GM21576 (cell line): ENCODE measurements at regions not wholly inside any gene's neighbourhood (a gene's known extent, or its start where the extent isn't known, plus 50 kb on each side); places are given as distances from the start of the nearest gene placed in this dataset.
"Not testable (repeated sequence)": the region's sequence is repeated elsewhere in the genome, so short reads cannot be mapped to it uniquely, and the experiment has no call there.

ENCODE experiments used
- ATAC-seq: cut with Tn5 transposase; IDR thresholded peaks from one replicate; pipeline ENCODE4 v1.9.1; 2021; ENCODE audit warnings: mild to moderate bottlenecking, moderate library complexity; ENCODE audit not compliant: unreplicated experiment

DNA sequence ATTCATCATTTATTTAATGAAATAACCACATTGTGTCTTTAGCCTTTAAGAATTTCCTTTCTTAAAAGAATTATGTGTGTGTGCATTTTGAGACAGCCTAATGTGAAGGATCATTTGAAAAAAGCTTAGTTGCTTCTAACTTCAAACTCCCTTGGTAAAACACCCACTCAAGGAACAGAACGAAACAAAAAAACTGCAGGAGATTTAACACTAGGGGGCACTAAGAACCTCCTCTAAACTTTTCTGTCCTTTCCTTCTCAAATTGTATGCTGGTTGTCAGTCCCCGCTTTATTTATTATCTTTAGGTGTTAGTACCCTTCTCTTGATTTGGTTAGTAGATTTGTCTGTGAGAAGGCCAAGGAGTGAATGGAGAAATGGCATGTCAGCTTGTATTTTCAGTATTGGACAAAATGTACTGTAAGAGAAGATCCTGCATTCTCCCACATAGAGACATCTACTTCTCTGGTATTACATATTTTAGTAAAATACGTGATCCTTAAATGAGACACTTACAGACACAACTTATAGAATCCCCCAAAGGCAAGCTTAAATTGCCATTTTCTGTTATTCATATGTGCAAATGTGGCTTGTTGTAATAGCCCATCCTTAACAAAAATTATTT is 229.7 kb downstream of the MRPS30 start:
- ATAC-seq, result peak; percentile 80

GRCh38 chr5:45042283-45042682 is 233.5 kb downstream of the MRPS30 start:
- no peak for ATAC-seq

DNA sequence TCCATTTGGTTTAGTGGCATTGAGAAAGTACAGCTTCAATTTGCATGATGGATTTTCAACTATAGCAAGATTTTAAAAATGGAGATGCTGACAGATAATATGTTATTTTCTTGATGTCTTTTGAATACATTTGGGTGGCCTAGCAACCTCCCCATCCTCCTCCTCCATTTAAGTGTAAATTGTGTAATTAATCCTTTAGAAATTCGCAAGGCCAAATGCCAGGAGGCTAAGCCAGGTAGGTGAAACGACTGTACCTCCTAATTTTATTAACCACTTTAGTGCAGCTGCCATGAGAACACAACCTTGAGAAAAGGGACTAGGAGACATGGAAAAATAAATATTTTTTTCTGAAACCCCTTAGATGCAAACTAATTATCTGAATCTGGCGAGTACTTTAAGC is 248.8 kb downstream of the MRPS30 start:
- ATAC-seq, result no peak

GRCh38 chr5:45060724-45061123 is 252.0 kb downstream of the MRPS30 start:
- no peak for ATAC-seq

DNA sequence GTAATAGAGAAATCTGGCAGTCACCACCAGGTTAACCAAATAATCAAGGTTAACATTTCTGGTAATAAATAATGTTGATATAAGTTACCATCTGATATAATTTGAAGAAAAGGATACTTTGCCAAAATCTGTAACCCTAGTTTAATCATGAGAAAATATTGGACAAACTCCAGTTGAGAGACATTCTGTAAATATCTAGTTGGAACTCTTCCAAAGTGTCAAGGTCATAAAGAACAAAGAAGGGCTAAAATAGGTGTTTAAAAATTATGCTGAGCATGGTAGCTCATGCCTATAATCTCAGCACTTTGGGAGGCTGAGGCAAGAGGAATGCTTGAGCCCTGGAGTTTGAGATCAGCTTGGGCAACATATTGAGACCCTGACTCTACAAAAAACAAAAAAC is 253.3 kb downstream of the MRPS30 start:
- no peak for ATAC-seq

GRCh38 chr5:45081082-45081481 is 272.3 kb downstream of the MRPS30 start:
- ATAC-seq, result no peak

GRCh38 chr5:45089870-45090269 is 281.1 kb downstream of the MRPS30 start:
- ATAC-seq, result no peak

DNA sequence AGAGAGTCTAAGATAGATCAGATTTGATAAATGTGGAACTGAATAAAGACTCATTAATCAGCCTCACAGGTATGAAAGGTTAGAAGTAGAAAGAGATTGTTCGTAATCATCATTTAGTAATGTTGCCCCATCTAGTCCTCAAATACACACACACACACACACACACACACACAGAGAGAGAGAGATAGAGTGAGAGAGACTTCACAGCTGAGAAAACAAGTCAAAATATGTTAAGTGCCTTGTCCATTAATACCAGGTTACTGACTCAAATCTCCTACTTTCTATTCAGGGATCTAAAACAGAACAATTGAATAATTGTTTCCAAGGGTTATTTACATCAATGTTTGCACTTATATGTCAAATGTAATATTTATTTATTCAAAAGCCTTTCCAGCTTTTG is 284.6 kb downstream of the MRPS30 start:
- no peak for ATAC-seq

GRCh38 chr5:45094876-45095440 is 286.2 kb downstream of the MRPS30 start:
- no peak for ATAC-seq

DNA sequence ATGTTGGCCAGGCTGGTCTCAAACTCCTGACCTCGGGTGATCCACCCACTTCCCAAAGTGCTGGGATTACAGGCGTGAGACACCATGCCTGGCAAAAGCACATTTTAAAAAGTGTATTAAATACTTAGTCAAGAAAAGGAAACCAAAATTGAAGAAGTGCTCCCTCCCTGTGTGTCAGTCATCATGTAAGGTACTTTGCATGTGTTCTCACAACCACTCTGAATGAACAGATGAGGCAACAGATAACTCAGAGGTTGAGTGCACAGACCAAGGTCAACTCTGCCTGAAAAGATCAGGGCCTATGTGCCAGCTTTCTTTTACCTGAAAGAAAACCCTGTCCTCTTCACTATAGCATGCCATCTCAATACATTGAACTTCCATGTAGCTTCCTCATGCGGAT is 289.7 kb downstream of the MRPS30 start:
- ATAC-seq, result no peak

DNA sequence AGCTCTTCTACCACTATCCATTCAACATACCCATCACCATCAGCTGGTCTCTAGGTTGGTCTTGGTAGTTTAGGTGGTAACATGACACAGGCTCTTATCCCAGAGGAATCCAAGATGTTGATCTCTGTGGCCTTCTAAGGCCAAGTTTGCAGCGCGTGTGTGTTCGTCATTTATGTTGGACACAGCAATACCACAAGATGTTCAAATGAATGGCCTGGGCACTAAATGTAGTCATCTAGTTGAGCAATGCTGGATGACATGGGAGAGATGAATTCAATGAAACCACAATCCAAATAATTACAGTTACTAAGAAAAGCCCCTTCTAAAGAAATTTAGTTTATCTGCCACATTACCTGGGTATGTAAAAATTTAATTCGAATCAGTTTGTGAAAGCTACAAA is 292.4 kb downstream of the MRPS30 start:
- ATAC-seq, result no peak

GRCh38 chr5:45105491-45105994 is 296.8 kb downstream of the MRPS30 start:
- no peak for ATAC-seq

DNA sequence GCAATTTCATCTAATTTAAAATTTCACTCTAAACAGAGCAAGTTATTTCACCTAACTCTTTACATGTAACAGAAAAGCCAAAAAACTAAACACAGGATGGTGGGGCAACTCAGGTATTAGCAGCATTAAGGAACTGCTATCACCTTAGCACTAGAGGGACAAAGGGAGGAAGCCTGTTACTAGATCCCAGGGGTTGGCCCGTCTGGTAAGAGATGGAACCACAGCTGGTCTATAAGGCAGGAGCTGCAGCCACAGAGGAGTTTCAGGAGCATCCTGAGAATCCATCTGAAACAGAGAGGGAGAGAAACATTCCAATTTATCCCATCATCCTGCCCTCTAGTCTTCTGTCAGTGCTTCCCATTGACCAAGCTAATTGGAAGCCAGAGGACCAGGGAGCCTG is 300.3 kb downstream of the MRPS30 start:
- no peak for ATAC-seq

DNA sequence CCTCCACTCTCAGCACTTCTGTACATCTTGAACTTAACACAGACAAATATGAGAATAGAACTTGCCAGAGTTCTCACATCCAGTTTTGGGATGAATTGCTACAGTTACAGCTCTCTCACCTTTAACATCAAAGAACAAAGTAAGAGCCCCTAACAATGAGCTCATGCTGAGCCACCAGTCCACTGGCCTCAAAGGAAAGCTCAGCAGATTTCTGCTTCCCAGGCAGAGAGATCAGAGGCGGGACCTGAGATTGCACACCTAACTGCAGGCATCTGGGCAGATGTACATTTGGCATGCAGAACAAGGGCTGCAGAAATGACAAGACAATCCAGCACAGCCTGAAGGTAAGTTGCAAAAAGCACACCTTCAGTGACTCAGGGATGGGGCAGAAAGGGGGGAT is 300.9 kb downstream of the MRPS30 start:
- no peak for ATAC-seq

DNA sequence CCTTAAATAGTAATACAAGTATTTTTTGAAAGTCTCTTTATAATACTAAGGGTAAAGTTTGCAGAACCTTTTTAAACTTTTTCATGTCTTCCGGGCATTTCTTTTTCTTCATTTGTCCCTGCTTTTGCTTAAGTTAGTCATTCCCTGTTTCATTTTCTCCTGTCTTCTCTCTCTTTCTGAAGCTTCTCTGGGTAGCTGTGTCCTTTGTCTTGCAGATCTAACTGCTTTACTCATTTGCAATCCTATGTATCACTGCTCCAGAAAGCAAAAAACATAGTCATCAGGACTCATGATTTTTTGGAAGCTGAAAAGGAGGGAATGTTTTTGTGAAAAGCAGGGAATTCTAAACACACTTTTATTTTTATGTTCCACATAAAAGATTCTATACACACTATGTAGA is 301.7 kb downstream of the MRPS30 start:
- no peak for ATAC-seq

- ATAC-seq, result no peak
Observed at GRCh38 chr5:45113726-45114125, 305.0 kb downstream of the MRPS30 start.

DNA sequence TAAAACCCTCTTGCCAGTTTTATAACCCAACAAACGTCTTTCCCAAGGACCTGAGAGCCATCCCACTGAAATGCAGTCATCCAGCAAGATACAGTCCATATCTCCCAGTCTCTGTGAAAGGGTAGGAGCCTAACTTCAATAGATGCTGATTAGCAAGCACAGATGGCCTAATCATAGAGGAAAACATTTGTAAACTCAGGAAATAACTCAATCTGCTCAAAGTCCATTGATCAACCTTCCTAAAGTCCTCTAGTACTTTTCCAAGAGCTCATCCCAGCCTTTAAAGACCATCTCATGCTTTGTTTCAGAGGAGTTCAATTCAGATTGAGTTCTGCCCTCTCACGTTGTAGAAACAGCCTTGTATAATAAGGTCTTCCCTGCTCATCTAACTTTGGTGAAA is 324.2 kb downstream of the MRPS30 start:
- no peak for ATAC-seq

GRCh38 chr5:45162974-45163373 is 354.2 kb downstream of the MRPS30 start:
- ATAC-seq, result no peak

GRCh38 chr5:45171563-45171962 is 362.8 kb downstream of the MRPS30 start:
- ATAC-seq, result no peak

DNA sequence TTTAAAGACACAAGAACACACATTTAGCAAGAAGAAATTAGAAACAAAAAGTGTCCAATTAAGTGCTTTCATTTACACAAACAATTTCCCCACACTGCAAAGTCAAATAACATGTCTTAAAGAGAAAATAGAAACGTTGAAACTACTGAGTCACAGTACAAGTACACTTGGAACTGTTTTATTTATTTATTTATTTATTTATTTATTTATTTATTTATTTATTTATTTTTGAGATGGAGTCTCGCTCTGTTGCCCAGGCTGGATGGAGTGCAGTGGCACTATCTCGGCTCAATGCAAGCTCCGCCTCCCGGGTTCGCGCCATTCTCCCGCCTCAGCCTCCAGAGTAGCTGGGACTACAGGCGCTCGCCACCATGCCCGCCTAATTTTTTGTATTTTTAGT is 363.9 kb downstream of the MRPS30 start:
- not testable (repeated sequence) for ATAC-seq

DNA sequence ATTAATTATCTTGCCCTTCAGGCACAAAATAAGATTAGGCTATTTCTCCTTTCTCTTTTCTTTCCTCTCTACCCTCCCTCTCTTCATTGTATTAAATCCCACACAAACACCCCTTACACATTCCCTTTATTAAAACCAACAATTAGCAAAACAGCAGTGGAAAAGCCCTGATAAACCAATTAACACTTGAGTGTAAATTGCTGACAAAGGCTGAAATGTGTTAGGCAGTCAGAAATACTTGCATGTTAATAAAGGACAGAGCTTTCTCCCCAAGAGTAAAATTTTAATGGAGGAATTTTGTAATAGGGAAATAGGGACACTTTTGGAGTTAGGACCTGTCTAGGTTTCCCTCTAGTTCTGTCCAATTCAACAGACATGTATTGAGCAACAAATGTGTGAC is 370.9 kb downstream of the MRPS30 start:
- no peak for ATAC-seq

- no peak for ATAC-seq
Observed at GRCh38 chr5:45189042-45189441, 380.3 kb downstream of the MRPS30 start.

DNA sequence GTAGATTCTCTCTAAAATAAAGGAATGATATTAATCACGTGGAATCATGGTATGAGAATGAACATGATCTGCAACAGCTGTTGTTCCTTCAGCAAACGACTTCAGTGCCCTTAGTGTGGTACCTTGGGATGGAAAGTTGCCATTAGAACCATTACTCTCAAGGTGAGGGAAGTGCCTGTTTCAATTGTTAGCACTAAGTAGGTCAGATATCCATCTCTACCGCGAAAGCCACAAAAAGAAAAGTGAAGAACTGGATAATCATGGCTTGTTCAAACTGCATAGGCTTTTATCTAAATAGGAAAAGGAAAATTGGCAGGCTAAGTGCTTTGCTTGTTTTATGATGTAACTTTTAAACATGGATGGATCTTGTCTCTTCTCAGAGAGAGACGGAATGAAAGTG is 380.7 kb downstream of the MRPS30 start:
- ATAC-seq, result no peak
